Activated CD8-positive, alpha-beta T cell treated with anti-CD3 and anti-CD28 coated beads, Interleukin-2, amount 10 ng/mL, durations not matched to agents 7 days and 5 days (primary cell): ENCODE measurements at regions not wholly inside any gene's neighbourhood (a gene's known extent, or its start where the extent isn't known, plus 50 kb on each side); places are given as distances from the start of the nearest gene placed in this dataset.

Experiments used
- ATAC-seq: fragments of 150-1000 bp; cut with Tn5 transposase; one replicate; pipeline ENCODE4 v1.10.0; 2021; ENCODE audit warnings: moderate library complexity
- CTCF ChIA-PET: fragments of 350-600 bp; sonication (Branson Sonifier 250); formaldehyde crosslinking; loops from one replicate; lab custom pipeline; 2021; ENCODE audit warnings: antibody characterized with exemption; lab: Charles Lee
- POLR2A ChIA-PET: fragments of 350-600 bp; sonication (Branson Sonifier 250); formaldehyde crosslinking; loops from one replicate; lab custom pipeline; 2021; ENCODE audit warnings: antibody characterized with exemption; lab: Charles Lee
- DNase-seq: peaks from one replicate; pipeline ENCODE4 v3.0.0-alpha.2; 2020
- H3K27ac Mint-ChIP-seq: one replicate; pipeline ENCODE4 v1.8.0; 2021; ENCODE audit warnings: mild to moderate bottlenecking, mixed read lengths
- H3K27me3 Mint-ChIP-seq: one replicate; pipeline ENCODE4 v1.8.0; 2021; ENCODE audit warnings: low read depth, mixed read lengths
- H3K36me3 Mint-ChIP-seq: one replicate; pipeline ENCODE4 v1.8.0; 2021; ENCODE audit warnings: low read depth, mixed read lengths
- H3K4me1 Mint-ChIP-seq: one replicate; pipeline ENCODE4 v1.8.0; 2021; ENCODE audit warnings: low read depth, mixed read lengths
- H3K4me3 Mint-ChIP-seq: one replicate; pipeline ENCODE4 v1.8.0; 2021; ENCODE audit warnings: mild to moderate bottlenecking, mixed read lengths
- H3K9me3 Mint-ChIP-seq: one replicate; pipeline ENCODE4 v1.8.0; 2022; ENCODE audit warnings: mixed read lengths; ENCODE audit not compliant: insufficient read depth

GRCh38 chr5:52204310-52204709, 583.4 kb upstream of the ITGA1 start:
- peaks cover 3% of the 10 kb centered on the region for H3K4me1 Mint-ChIP-seq
- DNase-seq (no peak), ATAC-seq (no peak)
- no peaks in the 10 kb centered on the region for H3K36me3 Mint-ChIP-seq
- POLR2A ChIA-PET = no interaction called here
- H3K27me3 Mint-ChIP-seq = no peaks in the 10 kb centered on the region
- no peak overlapping the region for H3K27ac Mint-ChIP-seq
- CTCF ChIA-PET = no interaction called here
- no peaks in the 10 kb centered on the region for H3K9me3 Mint-ChIP-seq
- H3K4me3 Mint-ChIP-seq = no peak overlapping the region
